Esophagus muscularis mucosa (tissue), 4 donors: ENCODE measurements at regions not wholly inside any gene's neighbourhood (a gene's known extent, or its start where the extent isn't known, plus 50 kb on each side); places are given as distances from the start of the nearest gene placed in this dataset.

ENCODE experiments used
- DNase-seq: peaks from one replicate; pipeline ENCODE4 v3.0.0-alpha.2; 2017; ENCODE audit errors: extremely low spot score
- H3K27ac ChIP-seq, 4 donors: fragments of 200-600 bp; sonication (generic); replicated peaks in 1 of 4; 1 replicate in 3 of 4; 2 replicates in 1 of 4; pipeline ENCODE4 v1.5.1; 2016 to 2019; ENCODE audit warnings: mild to moderate bottlenecking in 1 of 4
- H3K27me3 ChIP-seq, 4 donors: fragments of 200-600 bp; sonication (generic); one replicate each; pipeline versions ENCODE4 v1.5.1 to v1.6.0; 2016 to 2019
- H3K36me3 ChIP-seq, 4 donors: fragments of 200-600 bp; sonication (generic); one replicate each; pipeline ENCODE4 v1.5.1; 2016 to 2019
- H3K4me1 ChIP-seq, 4 donors: fragments of 200-600 bp; sonication (generic); one replicate each; pipeline ENCODE4 v1.5.1; 2016 to 2019
- H3K4me3 ChIP-seq, 4 donors: fragments of 200-600 bp; sonication (generic); 1 replicate in 2 of 4; 2 replicates in 2 of 4; pipeline ENCODE4 v1.5.1; 2016 to 2019; ENCODE audit warnings: mild to moderate bottlenecking in 4 of 4, moderate library complexity in 1 of 4
- H3K9me3 ChIP-seq, 4 donors: fragments of 200-600 bp; sonication (generic); 1 replicate in 3 of 4; 2 replicates in 1 of 4; pipeline ENCODE4 v1.5.1; 2016 to 2019
- EP300 ChIP-seq: sonication (generic); formaldehyde crosslinking; IDR thresholded peaks from one replicate; pipeline ENCODE4 v1.6.1; 2017; ENCODE audit warnings: antibody characterized with exemption
- POLR2A ChIP-seq: fragments of 450-650 bp; IDR thresholded peaks from one replicate; pipeline ENCODE4 v1.6.1; 2017; ENCODE audit warnings: antibody characterized with exemption, moderate library complexity, mild to moderate bottlenecking, low read depth
- POLR2AphosphoS5 ChIP-seq, 2 donors: sonication (generic); formaldehyde crosslinking; IDR thresholded peaks; one replicate each; pipeline ENCODE4 v1.6.1; 2017; ENCODE audit warnings: antibody characterized with exemption in 2 of 2
- WGBS: methylation state at CpG from one replicate; pipeline ENCODE4 v1.1.5; 2018; 5-methylcytosine and 5-hydroxymethylcytosine counted together
- intact Hi-C: fragments of 100-400 bp; cut with DNase I; formaldehyde crosslinking; loops from one replicate; pipeline ENCODE4 v1.15.1; 2023
- TF ChIP-seq, protein P1 (sequence below), 3 experiments: fragments of 200-600 bp in 2 of 3; fragments of 450-650 bp in 1 of 3; sonication (generic) in 2 of 3; IDR thresholded peaks; one replicate each; pipeline ENCODE4 v1.5.1; 2017 to 2019; ENCODE audit warnings: antibody characterized with exemption in 3 of 3, mild to moderate bottlenecking in 2 of 3, moderate library complexity in 1 of 3

DNA sequence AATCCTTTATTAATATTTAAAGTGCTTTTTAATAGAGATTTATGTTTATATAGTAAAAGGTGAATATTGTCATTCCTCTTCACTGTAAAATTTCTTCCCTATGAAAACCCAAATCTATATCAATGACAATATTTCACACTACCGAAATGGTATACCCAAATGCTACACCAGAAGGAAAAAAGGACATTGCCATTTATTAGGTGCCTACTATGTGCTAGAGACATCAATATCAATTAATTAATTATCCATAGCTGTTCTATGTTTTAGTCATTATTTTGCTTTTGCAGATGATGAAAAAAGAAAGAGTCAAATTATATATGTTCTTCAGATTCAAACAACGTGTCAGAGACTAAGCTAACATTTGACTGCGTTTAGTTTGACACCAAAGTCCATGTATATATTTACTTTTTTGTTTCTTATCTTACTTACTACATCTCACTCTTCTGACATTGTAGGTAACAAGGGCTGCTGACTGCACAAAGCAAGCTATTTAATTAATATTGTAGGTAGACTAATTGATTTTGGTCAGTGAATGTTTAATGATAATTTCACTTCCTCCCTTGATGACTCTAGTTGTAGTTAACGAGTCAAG lies 614.0 kb upstream of the FOXG1 start:
- Histone ChIP-seq H3K9me3 (peaks cover 0 to under 1% (median 0%) of the 10 kb centered on the region in 4 donors), H3K4me1 (no peaks in the 10 kb centered on the region), H3K27me3 (no peaks in the 10 kb centered on the region), H3K27ac (no peak overlapping the region), H3K4me3 (no peak overlapping the region), H3K36me3 (no peaks in the 10 kb centered on the region)
- DNase-seq = no peak
- TF ChIP-seq POLR2AphosphoS5 (IDR thresholded peaks at IDR 0.05) (no peak), EP300 (no peak), POLR2A (no peak)
- TF ChIP-seq, protein P1, sequence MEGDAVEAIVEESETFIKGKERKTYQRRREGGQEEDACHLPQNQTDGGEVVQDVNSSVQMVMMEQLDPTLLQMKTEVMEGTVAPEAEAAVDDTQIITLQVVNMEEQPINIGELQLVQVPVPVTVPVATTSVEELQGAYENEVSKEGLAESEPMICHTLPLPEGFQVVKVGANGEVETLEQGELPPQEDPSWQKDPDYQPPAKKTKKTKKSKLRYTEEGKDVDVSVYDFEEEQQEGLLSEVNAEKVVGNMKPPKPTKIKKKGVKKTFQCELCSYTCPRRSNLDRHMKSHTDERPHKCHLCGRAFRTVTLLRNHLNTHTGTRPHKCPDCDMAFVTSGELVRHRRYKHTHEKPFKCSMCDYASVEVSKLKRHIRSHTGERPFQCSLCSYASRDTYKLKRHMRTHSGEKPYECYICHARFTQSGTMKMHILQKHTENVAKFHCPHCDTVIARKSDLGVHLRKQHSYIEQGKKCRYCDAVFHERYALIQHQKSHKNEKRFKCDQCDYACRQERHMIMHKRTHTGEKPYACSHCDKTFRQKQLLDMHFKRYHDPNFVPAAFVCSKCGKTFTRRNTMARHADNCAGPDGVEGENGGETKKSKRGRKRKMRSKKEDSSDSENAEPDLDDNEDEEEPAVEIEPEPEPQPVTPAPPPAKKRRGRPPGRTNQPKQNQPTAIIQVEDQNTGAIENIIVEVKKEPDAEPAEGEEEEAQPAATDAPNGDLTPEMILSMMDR (IDR thresholded peaks at IDR 0.05) = no peak
- WGBS = 62% methylated on average over 4 of the region's 4 CpGs
- intact Hi-C loops = no loop called here

DNA sequence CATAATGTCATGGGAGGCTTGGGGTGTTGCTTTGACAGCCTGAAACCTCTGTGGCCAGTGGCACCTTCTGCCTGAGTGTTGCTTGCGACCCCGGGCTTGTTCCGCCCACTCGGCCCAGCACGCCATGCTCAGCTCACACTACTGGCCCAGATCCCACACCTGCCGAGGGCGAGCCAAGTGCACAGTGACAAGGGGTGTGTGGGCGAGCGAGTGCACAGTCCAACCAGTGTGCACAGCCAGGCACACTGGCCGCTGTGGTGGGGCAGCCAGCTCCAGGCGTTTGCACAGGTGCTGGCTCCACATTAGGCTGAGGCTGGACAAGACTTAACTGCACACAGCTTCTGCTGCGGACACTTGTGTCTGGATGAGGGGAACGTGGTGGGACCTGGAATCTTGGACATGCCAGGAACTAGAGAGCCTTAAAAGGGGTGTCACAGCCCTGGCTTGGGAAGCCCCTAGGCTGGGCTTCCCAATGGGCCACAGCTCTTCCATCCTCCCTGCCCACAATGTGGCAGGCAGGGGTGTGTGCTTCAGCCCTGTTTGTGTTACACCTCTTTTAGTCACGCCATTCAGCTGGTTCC lies 609.2 kb upstream of the FOXG1 start:
- Histone ChIP-seq H3K4me1 (no peaks in the 10 kb centered on the region), H3K4me3 (no peak overlapping the region), H3K36me3 (no peaks in the 10 kb centered on the region), H3K27me3 (peaks cover 0 to 5% (median 0%) of the 10 kb centered on the region in 4 donors), H3K27ac (no peak overlapping the region), H3K9me3 (no peaks in the 10 kb centered on the region)
- TF ChIP-seq POLR2AphosphoS5 (IDR thresholded peaks at IDR 0.05) (no peak), POLR2A (no peak), EP300 (no peak)
- TF ChIP-seq, protein P1 (IDR thresholded peaks at IDR 0.05) = no peak
- intact Hi-C loops = no loop called here
- DNase-seq = no peak
- WGBS = 80% methylated on average over 11 of the region's 14 CpGs

DNA sequence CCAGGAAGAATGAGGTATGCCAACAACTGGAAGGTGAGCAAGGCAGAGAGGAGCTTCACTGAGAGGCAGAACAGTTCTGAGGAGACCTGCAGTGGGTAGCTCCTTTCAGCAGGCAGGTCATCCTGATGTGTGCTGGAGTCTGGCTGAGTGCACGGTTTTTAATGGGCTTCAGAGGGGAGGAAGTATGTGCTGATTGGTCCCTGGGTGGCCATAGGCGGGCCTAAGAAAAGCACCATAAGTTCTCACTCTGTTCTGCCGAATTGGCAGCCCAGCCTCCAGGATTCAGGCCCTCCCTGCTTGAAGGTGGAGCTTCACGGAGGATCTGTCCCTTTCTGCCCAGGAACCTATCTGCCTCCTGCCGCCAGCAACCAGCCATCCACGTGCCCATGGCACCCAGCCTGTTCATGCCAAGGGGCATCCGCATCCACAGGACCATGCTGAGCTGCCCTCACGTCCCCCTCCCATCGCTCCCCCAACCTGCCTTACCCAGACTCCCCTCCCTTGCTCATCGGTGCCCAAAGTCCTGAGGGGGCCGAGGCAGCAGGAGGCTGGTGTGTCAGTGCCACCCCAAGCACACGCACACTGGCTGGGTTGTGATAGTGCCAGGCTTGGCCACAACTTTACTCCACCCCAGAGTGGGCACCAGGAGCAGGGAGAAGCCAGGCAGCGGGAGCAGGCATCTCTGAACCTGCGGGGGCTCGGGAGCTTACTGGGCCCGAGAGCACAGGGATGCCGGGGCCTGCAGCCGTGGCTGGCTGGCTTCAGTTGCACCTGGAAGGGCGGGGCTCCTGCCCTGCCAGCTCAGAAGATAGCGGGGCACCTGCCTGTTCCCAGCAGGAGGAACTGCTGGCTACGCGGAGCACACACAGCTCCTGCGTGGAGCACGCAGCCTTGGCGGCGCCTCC lies 608.4 kb upstream of the FOXG1 start:
- Histone ChIP-seq H3K27me3 (peaks cover 0 to 5% (median 0%) of the 10 kb centered on the region in 4 donors), H3K9me3 (no peaks in the 10 kb centered on the region), H3K4me1 (no peaks in the 10 kb centered on the region), H3K27ac (no peak overlapping the region), H3K4me3 (no peak overlapping the region), H3K36me3 (no peaks in the 10 kb centered on the region)
- DNase-seq = no peak
- WGBS = 81% methylated on average over 15 of the region's 26 CpGs
- intact Hi-C loops = no loop called here
- TF ChIP-seq, protein P1 (IDR thresholded peaks at IDR 0.05) = no peak
- TF ChIP-seq POLR2AphosphoS5 (IDR thresholded peaks at IDR 0.05) (no peak), EP300 (no peak), POLR2A (no peak)

DNA sequence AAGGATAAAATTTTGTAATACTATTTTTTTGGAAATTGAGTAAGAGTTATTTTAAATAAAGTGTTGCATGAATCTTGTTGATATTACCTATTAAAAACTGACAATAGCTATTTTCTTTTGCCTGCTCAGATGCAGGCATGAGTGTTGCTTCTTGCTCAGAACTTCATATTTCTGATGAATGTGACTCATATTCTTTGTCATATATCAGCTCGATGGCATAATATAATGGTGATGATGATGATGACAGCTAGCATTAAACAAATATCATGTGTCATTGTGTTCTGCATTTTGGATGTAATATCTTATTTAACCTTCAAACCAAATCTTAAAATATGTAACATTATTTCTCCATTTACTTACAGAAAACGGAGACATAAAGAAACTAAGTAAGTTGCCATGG lies 605.5 kb upstream of the FOXG1 start:
- intact Hi-C loops = no loop called here
- WGBS = 83% methylated on average over 2 of the region's 2 CpGs
- no peak for DNase-seq
- no peak overlapping the region for H3K4me3 ChIP-seq
- H3K27me3 ChIP-seq = peaks cover 0 to 5% (median 0%) of the 10 kb centered on the region in 4 donors
- TF ChIP-seq POLR2A (no peak), POLR2AphosphoS5 (IDR thresholded peaks at IDR 0.05) (no peak), EP300 (no peak)
- TF ChIP-seq, protein P1 (IDR thresholded peaks at IDR 0.05) = no peak
- no peaks in the 10 kb centered on the region for H3K36me3 ChIP-seq
- no peaks in the 10 kb centered on the region for H3K4me1 ChIP-seq
- H3K27ac ChIP-seq = no peak overlapping the region
- H3K9me3 ChIP-seq = no peaks in the 10 kb centered on the region
